Astrocyte of the cerebellum (primary cell): ENCODE measurements at regions not wholly inside any gene's neighbourhood (a gene's known extent, or its start where the extent isn't known, plus 50 kb on each side); places are given as distances from the start of the nearest gene placed in this dataset.
"Not testable (repeated sequence)": the region's sequence is repeated elsewhere in the genome, so short reads cannot be mapped to it uniquely, and the experiment has no call there.

Experiments used
- DNase-seq: peaks from one replicate; pipeline ENCODE4 v3.0.0-alpha.2; 2011; ENCODE audit warnings: low read depth
- H3K4me3 ChIP-seq: 2 replicates; pipeline ENCODE4 v1.5.1; 2011; ENCODE audit warnings: mild to moderate bottlenecking, low read depth, low read length, moderate library complexity
- in situ Hi-C: cut with HindIII; loops from 2 replicates; pipeline ENCODE4 v1.10.0; 2017; ENCODE audit warnings: low sequenced_read_pairs
- TF ChIP-seq, protein P1 (sequence below): IDR thresholded peaks from 2 replicates; pipeline ENCODE4 v1.5.1; 2012; ENCODE audit warnings: low read length, low read depth, moderate library complexity, mild to moderate bottlenecking; ENCODE audit errors: missing control alignments

- no peak for DNase-seq
- H3K4me3 ChIP-seq, result no peak overlapping the region
- TF ChIP-seq, protein P1, sequence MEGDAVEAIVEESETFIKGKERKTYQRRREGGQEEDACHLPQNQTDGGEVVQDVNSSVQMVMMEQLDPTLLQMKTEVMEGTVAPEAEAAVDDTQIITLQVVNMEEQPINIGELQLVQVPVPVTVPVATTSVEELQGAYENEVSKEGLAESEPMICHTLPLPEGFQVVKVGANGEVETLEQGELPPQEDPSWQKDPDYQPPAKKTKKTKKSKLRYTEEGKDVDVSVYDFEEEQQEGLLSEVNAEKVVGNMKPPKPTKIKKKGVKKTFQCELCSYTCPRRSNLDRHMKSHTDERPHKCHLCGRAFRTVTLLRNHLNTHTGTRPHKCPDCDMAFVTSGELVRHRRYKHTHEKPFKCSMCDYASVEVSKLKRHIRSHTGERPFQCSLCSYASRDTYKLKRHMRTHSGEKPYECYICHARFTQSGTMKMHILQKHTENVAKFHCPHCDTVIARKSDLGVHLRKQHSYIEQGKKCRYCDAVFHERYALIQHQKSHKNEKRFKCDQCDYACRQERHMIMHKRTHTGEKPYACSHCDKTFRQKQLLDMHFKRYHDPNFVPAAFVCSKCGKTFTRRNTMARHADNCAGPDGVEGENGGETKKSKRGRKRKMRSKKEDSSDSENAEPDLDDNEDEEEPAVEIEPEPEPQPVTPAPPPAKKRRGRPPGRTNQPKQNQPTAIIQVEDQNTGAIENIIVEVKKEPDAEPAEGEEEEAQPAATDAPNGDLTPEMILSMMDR, result peak; percentile 35
- in situ Hi-C loops, result no loop called here
These were observed 109.3 kb upstream of the KLHL13 start for GRCh38 chrX:118225711-118226428.

- no peak for DNase-seq
- in situ Hi-C loops, result no loop called here
- no peak overlapping the region for H3K4me3 ChIP-seq
- TF ChIP-seq, protein P1, result no peak
These were observed 111.4 kb upstream of the KLHL13 start for GRCh38 chrX:118228041-118228440.

GRCh38 chrX:118228456-118228855, 111.8 kb upstream of the KLHL13 start:
- H3K4me3 ChIP-seq, result no peak overlapping the region
- no peak for DNase-seq
- in situ Hi-C loops, result no loop called here
- TF ChIP-seq, protein P1, result no peak

DNA sequence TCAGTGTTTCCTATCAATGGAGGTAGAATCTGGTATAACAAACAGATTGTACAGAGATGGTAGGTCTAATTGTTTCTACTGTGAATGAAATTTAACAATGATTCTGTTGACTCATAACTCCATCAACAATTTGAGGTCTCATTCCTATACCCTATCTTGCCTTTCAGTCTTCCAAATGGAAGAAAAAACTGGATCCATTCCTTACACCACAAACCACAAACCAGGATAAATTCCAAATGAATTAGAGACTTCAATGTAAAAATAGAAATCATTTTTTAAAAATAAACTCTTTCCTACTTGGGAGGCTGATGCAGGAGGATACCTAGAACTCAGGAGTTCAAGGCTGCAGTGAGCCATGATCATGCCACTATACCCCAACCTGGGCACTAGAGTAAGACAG, 114.4 kb upstream of the WDR44 start:
- TF ChIP-seq, protein P1, result no peak
- H3K4me3 ChIP-seq, result no peak overlapping the region
- no peak for DNase-seq
- in situ Hi-C loops, result no loop called here

DNA sequence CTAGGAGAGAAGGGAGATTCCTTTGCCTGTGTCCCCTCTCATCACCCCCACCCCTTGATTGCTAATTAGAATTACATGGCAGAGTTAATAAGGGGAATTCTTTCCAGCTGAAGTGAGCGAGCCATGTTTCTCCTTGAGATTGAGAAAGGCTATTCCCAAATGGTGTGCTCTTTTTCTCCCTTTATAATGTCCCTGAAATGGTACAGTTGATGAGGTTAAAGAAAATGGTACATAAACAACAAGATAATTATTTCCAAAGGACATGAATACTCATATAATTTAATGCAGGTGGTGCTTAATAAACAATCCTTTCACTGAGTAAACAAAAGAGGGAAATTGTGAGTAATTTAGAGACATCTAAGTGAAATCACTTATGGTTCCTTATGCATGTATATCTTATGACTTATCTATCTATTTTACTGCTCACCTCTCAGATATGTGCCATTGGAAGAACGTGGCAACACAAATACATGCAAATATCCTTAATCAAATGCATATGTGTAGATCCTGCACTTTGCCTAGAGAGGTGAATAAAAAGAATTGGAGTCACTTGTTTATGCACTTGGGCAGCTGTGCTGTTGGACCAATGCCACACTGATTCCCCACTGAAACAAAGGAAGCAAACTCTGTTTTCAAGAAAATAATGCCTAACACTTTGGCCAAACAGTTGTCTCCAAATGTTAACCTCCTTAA, 106.6 kb upstream of the WDR44 start:
- DNase-seq, result no peak
- TF ChIP-seq, protein P1, result no peak
- H3K4me3 ChIP-seq, result no peak overlapping the region
- in situ Hi-C loops, result no loop called here

DNA sequence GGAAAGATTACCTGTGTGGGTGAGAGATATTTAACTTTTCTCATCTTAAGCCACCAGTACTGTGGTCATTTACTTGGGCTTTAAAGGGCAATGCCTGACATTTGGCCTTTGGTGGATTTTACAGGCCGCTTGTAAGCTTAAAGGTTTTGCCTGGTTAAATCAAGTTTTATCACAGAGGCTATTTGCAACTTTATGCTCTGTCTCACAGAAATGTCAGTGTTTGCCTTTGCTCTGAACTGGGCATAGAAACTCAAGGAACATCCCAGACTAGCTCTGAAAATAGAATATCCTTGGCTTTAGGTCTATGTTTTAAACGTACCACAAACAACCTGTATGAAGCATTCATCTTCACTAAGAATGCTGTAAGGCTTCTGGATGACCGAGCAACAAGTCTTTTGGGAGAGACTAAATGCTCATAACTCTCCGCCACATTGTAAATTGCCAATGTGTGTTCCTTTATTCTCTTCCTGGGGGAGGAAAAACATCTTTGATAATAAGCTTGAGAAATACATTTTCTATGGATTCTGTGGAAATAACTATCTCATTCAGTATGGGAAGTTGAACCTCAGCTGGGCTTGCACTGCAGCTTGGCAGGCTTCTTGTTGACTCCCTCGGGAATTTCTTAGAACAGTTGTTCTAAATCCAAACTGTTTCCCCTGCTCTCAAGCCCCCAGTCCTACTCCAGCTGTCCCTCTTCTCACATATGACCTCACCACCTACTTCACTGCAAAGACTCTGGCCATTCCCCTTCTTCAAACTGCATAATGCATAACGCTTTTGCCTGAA, 105.8 kb upstream of the WDR44 start:
- no peak for DNase-seq
- in situ Hi-C loops, result no loop called here
- TF ChIP-seq, protein P1, result no peak

DNA sequence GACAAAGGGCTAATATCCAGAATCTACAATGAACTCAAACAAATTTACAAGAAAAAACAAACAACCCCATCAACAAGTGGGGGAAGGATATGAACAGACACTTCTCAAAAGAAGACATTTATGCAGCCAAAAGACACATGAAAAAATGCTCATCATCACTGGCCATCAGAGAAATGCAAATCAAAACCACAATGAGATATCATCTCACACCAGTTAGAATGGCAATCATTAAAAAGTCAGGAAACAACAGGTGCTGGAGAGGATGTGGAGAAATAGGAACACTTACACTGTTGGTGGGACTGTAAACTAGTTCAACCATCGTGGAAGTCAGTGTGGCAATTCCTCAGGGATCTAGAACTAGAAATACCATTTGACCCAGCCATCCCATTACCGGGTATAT, 98.9 kb upstream of the WDR44 start:
- in situ Hi-C loops, DNase-seq, H3K4me3 ChIP-seq: not testable (repeated sequence)

More for the DNA sequence above, 105.8 kb upstream of the WDR44 start:
- H3K4me3 ChIP-seq, result no peak overlapping the region
